ENCODE measurements at regions not wholly inside any gene's neighbourhood (a gene's known extent, or its start where the extent isn't known, plus 50 kb on each side); places are given as distances from the start of the nearest gene placed in this dataset.

GRCh38 chr1:187985145-187985896 is 1156.6 kb downstream of the PLA2G4A start:
- TF ChIP-seq CTCF (IDR thresholded peaks at IDR 0.05): no peak
- TF ChIP-seq POLR2A (IDR thresholded peaks at IDR 0.05): no peak
